Prostate gland (tissue), 2 donors: ENCODE measurements at regions not wholly inside any gene's neighbourhood (a gene's known extent, or its start where the extent isn't known, plus 50 kb on each side); places are given as distances from the start of the nearest gene placed in this dataset.

Experiments
- CTCF ChIP-seq, 4 experiments: fragments of 200-600 bp in 2 of 4; fragments of 450-650 bp in 2 of 4; sonication (generic) in 2 of 4; IDR thresholded peaks; 1 replicate in 3 of 4; 2 replicates in 1 of 4; pipeline ENCODE4 v1.5.1; 2016 to 2019; ENCODE audit warnings: antibody characterized with exemption in 4 of 4, mild to moderate bottlenecking in 2 of 4, moderate library complexity in 2 of 4
- POLR2AphosphoS5 ChIP-seq: sonication (generic); formaldehyde crosslinking; IDR thresholded peaks from one replicate; pipeline ENCODE4 v1.6.1; 2017; ENCODE audit warnings: antibody characterized with exemption

GRCh38 chr4:26071688-26072087, 157.7 kb downstream of the SMIM20 start:
- no peak for TF ChIP-seq POLR2AphosphoS5
- TF ChIP-seq CTCF (IDR thresholded peaks at IDR 0.05), result no peak
